OCI-LY1 (cell line): ENCODE measurements at regions not wholly inside any gene's neighbourhood (a gene's known extent, or its start where the extent isn't known, plus 50 kb on each side); places are given as distances from the start of the nearest gene placed in this dataset.

ENCODE experiments used
- CTCF ChIP-seq: fragments of 200-600 bp; sonication (generic), shearing (Covaris generic); IDR thresholded peaks from 2 replicates; pipeline ENCODE4 v1.5.1; 2017; ENCODE audit warnings: mild to moderate bottlenecking, antibody characterized with exemption, low read length, moderate library complexity, mixed read lengths
- EZH2 ChIP-seq: fragments of 200-600 bp; sonication (generic), shearing (Covaris generic); IDR thresholded peaks from 2 replicates; pipeline ENCODE4 v1.8.0; 2017; ENCODE audit warnings: borderline replicate concordance, mixed run types, mild to moderate bottlenecking, antibody characterized with exemption, low read length, moderate library complexity, mixed read lengths

GRCh38 chr11:23425381-23425780 is 565.1 kb upstream of the CCDC179 start:
- TF ChIP-seq CTCF (no peak), EZH2 (no peak)
